ENCODE measurements at regions not wholly inside any gene's neighbourhood (a gene's known extent, or its start where the extent isn't known, plus 50 kb on each side); places are given as distances from the start of the nearest gene placed in this dataset.
"Not testable (repeated sequence)": the region's sequence is repeated elsewhere in the genome, so short reads cannot be mapped to it uniquely, and the experiment has no call there.

DNA sequence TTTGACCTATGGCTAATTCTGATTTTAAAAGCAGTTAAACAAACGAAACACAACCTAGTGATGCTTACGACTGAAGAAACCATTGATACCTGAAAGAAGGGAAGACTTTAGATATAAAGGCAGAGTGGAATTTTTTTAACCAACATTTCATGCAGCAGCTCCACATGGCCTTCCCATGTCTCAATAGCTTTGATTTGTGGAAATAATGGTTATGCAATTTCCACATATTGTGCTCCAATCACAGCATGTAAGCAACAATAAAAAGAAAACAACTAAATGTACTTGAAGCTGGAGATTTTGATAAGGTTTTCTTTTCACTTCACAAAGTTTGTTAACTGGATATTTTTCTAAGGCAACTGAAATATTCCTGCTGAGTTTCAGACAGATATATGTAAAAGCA, 82.0 kb upstream of the SLC39A10 start:
- no peak for DNase-seq
- intact Hi-C loops (cut with DNase I) = loop anchor here (5.0 kb wide), 1 partner anchor 82 kb away; the partner anchor contains the start of gene SLC39A10
- ATAC-seq (ENCODE audit: poor library complexity) = no peak

DNA sequence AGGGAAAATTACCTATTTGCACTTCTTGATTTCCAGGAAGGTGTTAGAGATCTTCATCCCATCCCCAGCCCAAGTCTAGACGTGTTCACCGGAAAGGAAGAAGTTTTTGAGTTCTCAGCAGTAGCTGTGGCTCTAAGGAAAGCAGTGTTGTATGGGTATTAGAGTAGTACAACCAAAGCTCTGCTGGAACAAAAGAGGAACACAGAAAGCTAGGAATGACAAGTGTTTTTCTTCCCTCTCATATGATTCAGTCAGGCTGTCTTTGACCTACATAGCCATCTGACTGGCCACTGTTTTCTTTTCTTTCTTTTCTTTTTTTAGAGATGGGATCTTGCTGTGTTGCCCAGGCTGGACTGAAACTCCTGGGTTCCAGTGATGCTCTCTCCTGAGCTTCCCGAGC, 82.7 kb upstream of the SLC39A10 start:
- DNase-seq = no peak
- ATAC-seq (ENCODE audit: poor library complexity) = no peak
- intact Hi-C loops (cut with DNase I) = no loop called here

- intact Hi-C loops (cut with DNase I) = no loop called here
- no peak for DNase-seq
- ATAC-seq (ENCODE audit: poor library complexity) = no peak
Observed at GRCh38 chr2:195572895-195573683, 83.9 kb upstream of the SLC39A10 start.

GRCh38 chr2:195570329-195570728, 86.7 kb upstream of the SLC39A10 start:
- intact Hi-C loops (cut with DNase I) = no loop called here
- DNase-seq = no peak
- no peak for ATAC-seq (ENCODE audit: poor library complexity)

DNA sequence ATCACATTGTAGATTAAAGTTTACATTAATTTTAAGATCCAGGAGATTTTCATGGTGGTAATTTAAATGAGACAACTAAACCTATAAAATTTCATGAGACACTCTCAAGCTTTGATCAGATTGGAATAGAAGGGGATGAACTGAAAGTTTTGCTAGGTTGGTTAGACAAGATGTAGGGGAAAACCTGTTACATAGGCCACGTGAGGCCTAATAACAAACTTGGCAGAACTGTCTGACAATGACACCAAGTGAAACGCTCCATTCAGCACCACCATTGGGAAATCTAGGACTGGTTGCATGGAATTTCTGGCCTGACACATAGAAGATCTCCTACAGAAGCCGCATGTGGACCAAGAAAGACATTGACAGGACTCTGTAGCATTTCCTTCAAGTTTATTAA, 87.8 kb upstream of the SLC39A10 start:
- intact Hi-C loops (cut with DNase I) = no loop called here
- DNase-seq (no peak), ATAC-seq (ENCODE audit: poor library complexity) (no peak)

DNA sequence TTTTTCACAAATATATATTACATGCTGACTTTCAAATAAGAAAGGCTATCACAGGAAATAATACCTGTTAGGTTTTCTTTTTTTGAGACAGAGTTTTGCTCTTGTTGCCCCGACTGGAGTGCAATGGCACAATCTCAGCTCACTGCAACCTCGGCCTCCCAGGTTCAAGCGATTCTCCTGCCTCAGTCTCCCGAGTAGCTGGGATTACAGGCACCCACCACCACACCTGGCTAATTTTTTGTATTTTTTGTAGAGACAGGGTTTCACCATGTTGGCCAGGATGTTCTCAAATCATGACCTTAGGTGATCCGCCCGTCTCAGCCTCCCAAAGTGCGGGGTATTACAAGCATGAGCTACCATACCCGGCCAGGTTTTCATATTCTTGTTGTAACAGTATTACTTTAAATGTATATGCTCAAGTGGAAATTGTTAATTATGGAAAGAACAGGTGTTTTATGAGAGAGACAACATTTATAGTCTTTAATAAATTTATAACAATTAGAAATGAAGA, 92.3 kb upstream of the SLC39A10 start:
- DNase-seq; intact Hi-C loops (cut with DNase I); ATAC-seq (ENCODE audit: poor library complexity): not testable (repeated sequence)

GRCh38 chr2:195563857-195564512, 93.0 kb upstream of the SLC39A10 start:
- ATAC-seq (ENCODE audit: poor library complexity) (no peak), DNase-seq (no peak)
- intact Hi-C loops (cut with DNase I) = no loop called here

DNA sequence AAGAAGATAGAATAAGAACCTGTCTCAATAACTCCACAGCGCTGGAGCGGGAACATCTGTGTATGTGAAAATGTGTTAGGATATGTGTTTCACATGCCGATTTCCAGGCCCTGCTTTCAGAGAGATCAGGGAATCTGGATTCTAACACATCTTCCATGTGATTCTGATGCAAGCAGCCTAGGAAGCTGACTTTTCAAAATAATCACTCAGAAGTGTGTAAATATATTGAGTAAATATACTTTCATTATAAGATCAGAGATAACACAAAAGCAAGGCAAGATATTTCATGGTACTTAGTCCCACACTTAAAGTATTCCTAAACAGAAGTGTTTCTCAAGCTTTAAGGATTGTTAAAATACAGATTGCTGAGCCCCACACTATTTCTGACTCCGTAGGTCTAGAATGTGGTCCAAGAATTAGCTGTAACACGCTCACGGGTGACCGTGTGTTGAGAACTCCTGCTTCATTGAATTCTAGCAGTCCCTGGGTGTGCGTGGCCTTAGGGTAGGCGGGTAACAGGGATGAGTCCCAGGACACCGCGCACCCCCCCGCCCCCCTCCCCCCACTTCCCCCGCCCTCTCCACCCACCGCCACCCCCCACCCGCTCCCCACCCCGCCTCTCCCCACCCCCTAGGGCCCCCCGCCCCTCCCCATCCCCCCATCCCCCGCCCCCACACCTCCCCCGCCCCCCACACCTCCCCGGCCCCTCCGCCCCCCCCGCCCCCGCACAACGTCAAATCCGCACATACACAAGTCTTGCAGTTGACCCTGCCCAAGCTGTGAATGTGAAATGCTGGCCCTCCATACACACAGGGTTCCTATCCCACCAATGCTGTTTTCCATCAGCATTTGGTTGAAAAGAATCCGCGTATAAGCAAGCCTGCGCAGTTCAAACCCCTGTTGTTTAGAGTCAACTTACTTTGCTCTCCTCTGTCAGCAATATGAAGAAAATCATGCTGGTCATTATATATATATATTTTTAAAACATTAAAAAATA, 94.2 kb upstream of the SLC39A10 start:
- DNase-seq = no peak
- intact Hi-C loops (cut with DNase I) = no loop called here
- no peak for ATAC-seq (ENCODE audit: poor library complexity)

DNA sequence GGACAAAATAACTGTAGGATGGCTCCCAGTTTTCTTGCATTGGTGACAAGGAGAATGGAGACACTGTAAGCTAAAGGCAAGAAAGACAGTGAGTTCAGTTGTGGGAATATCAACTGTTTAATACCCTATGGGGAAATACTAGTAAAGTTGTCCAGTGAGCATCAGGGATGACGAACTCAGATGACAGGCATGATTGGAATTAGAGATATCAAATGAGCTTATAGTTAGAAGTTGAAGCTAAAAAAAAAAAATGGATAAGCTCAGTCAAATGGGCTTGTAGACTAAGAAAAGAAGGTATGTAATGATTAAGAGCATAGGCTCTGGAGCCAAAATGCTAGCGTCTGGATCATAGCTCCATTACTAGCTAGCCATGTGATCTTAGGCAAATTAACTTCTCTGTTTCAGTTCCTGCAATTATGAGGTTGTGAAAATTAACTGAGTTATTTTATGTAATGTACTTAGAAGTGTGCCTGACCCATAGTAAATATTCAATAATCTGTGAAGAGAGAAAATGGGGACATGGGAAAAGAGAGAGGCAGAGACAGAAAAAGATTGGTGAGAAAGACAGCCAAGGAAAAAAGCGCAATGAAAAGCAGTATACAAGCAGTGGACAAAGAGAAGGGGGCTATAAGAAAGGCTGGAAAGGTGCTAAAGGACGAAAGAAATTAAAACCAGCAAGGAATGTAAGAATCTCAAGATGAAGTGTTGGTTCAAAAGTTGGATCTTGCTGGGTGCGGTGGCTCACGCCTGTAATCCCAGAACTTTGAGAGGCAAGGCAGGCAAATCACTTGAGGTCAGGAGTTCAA, 95.7 kb upstream of the SLC39A10 start:
- DNase-seq (no peak), ATAC-seq (ENCODE audit: poor library complexity) (no peak)
- intact Hi-C loops (cut with DNase I) = no loop called here

GRCh38 chr2:195560209-195560895, 96.7 kb upstream of the SLC39A10 start:
- intact Hi-C loops (cut with DNase I) = no loop called here
- no peak for ATAC-seq (ENCODE audit: poor library complexity)
- DNase-seq = no peak

- ATAC-seq (ENCODE audit: poor library complexity) (no peak), DNase-seq (no peak)
- intact Hi-C loops (cut with DNase I) = no loop called here
Observed at GRCh38 chr2:195559431-195559914, 97.6 kb upstream of the SLC39A10 start.

GRCh38 chr2:195555971-195556370, 101.1 kb upstream of the SLC39A10 start:
- no peak for ATAC-seq (ENCODE audit: poor library complexity)
- intact Hi-C loops (cut with DNase I) = no loop called here
- no peak for DNase-seq

- intact Hi-C loops (cut with DNase I) = no loop called here
- DNase-seq (no peak), ATAC-seq (ENCODE audit: poor library complexity) (no peak)
Observed at GRCh38 chr2:195552581-195552980, 104.4 kb upstream of the SLC39A10 start.

DNA sequence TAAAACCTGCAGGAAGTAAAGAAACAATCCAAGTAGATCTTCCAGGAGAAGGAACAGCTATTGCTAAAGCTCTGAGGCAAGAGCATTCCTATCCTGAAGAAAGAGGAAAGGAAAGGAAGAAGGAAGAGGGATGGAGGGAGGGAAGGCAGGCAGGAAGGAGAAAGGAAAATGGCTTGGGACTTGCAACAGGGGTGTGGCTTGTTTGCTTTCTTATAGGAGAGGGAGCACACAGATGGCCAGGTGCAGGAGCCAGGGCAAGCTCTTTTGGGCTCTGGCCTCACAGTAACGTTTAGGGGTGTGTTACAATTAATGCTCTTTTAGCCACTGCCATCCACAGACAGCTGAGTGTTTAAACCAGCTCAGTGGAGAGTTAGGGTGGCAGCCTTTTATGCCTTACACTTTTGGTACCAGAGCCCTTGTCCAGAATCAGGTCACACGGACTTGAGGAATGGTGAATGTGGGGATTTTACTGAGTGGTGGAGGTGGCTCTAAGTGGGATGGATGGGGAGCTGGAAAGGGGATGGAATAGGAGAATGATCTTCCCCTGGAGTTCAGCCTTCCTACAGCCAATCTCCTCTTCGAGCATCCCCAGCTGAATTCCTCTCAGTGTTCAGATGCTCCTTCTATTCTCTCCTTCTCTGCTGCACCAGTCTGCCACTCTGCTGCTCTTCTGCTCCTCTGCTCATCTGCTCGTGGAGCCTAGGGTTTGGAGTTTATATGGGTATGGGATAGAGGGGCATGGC, 108.7 kb upstream of the SLC39A10 start:
- ATAC-seq (ENCODE audit: poor library complexity) = no peak
- no peak for DNase-seq
- intact Hi-C loops (cut with DNase I) = no loop called here

DNA sequence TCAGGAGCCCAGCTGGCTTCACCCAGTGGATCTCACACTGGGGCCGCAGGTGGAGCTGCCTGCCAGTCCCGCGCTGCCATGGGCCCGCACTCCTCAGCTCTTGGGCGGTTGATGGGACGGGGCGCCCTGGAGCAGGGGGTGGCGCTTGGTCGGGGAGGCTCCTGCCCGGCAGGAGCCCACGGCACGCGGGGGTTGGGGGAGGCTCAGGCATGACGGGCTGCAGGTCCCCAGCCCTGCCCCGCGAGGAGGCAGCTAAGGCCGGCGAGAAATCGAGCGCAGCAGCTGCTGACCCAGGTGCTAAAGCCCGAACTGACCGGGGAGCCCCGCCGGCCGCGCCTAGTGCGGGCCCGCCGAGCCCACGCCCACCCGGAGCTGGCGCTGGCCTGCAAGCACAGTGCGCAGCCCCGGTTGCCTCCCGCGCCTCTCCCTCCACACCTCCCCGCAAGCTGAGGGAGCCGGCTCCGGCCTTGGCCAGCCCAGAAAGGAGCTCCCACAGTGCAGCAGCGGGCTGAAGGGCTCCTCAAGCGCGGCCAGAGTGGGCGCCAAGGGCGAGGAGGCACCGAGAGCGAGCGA, 109.7 kb upstream of the SLC39A10 start:
- ATAC-seq (ENCODE audit: poor library complexity); DNase-seq; intact Hi-C loops (cut with DNase I): not testable (repeated sequence)

DNA sequence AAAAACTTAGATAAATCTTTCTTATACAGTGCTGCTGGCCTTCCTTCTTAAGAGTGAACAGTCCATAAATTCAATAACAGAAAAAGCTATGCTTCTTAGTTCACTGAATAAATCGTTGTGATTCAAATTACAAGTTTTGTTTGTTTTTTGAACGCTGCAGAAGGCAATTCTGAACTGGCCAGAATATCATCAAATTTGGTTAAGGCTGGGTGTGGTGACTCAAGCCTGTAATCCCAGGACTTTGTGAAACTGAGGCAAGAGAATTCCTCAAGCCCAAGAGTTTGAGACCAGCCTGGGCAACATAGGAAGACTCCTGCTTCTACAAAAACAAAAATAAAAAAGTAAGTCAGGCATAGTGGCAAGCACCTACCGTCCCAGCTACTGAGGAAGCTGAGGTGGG, 111.2 kb upstream of the SLC39A10 start:
- ATAC-seq (ENCODE audit: poor library complexity) = no peak
- no peak for DNase-seq
- intact Hi-C loops (cut with DNase I) = no loop called here
